H54 (cell line): ENCODE measurements at regions not wholly inside any gene's neighbourhood (a gene's known extent, or its start where the extent isn't known, plus 50 kb on each side); places are given as distances from the start of the nearest gene placed in this dataset.

Source experiments
- DNase-seq: peaks from one replicate; pipeline ENCODE4 v3.0.0; 2011; ENCODE audit warnings: low spot score, mixed read lengths; ENCODE audit not compliant: insufficient read length
- FAIRE-seq: peaks from 3 replicates; lab custom pipeline; 2011; peaks lifted over from hg19 to GRCh38; lab: Jason Lieb, UNC
- POLR2A ChIP-seq: IDR thresholded peaks from 2 replicates; pipeline ENCODE4 v1.6.1; 2011; ENCODE audit warnings: low read depth, mild to moderate bottlenecking, low read length

DNA sequence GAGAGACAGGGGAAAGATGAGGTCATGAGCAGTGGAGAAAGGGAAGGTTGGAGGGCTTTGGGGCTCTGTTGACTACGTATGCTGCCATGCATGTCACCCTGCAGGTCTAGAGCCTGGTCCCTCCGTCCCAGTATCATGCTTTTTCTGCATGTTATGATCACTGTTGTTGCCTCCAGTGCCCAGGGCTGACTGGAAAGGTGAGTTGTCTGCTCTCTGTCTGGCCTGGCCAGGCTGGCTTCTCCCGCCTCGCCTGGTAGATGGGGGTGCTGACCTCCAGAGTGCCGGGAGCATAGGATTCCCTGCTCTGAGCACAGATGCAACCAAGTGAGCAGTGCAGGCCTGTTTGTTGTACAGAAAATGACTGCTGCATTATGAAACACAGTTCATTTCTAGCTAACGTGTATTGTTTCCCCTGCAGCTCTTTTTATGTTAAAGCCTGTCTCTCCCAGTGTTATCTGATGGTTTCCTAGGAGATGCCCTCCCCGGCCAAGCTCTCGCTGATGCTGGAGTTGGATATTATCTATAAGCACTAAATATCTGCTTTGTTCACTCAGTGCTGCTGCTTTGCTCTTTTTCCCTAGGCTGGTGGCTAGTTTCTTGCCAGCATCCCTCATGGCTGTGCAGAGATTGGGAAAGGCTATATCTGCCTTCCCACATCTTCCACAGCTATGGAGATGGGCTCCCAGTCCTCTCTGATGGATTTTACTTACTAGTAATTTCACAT lies 158.2 kb downstream of the TDRD15 start:
- no peak for FAIRE-seq

GRCh38 chr2:21282515-21282898 lies 158.7 kb downstream of the TDRD15 start:
- FAIRE-seq = no peak
- no peak for TF ChIP-seq POLR2A
- no peak for DNase-seq

More for the DNA sequence above, 158.2 kb downstream of the TDRD15 start:
- no peak for DNase-seq
- TF ChIP-seq POLR2A = no peak

GRCh38 chr2:21288299-21288698 lies 164.5 kb downstream of the TDRD15 start:
- DNase-seq = no peak
- FAIRE-seq = no peak
- no peak for TF ChIP-seq POLR2A

- no peak for TF ChIP-seq POLR2A
- no peak for FAIRE-seq
- DNase-seq = no peak
Observed at GRCh38 chr2:21288739-21289520, 165.2 kb downstream of the TDRD15 start.

- DNase-seq (no peak), FAIRE-seq (no peak)
- TF ChIP-seq POLR2A = no peak
Observed at GRCh38 chr2:21289551-21289950, 165.8 kb downstream of the TDRD15 start.

- FAIRE-seq = no peak
- no peak for TF ChIP-seq POLR2A
- no peak for DNase-seq
Observed at GRCh38 chr2:21289989-21290388, 166.2 kb downstream of the TDRD15 start.

- no peak for FAIRE-seq
- no peak for TF ChIP-seq POLR2A
Observed at GRCh38 chr2:21291426-21291825, 167.7 kb downstream of the TDRD15 start.

DNA sequence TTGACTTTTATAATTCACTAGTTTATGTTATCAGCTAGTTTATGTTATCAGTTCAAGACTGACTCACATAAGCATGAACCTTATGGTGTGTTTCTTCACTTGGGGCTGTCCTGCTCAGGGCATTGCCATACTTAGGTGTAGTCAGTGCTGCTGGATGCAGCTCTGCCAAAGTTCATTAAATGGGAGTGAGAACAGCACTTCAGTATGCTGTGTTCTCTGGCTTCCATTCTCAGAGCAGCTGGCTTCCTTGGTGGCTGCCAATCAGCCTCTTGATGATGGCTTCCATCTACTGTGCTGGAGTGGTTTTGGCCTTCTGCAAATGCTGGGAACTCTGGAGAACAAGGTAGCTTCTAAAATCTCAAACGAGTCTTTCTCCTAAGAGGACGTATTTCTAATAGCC lies 170.7 kb downstream of the TDRD15 start:
- no peak for TF ChIP-seq POLR2A
- DNase-seq = no peak
- FAIRE-seq = no peak

More at GRCh38 chr2:21291426-21291825, 167.7 kb downstream of the TDRD15 start:
- DNase-seq = no peak

DNA sequence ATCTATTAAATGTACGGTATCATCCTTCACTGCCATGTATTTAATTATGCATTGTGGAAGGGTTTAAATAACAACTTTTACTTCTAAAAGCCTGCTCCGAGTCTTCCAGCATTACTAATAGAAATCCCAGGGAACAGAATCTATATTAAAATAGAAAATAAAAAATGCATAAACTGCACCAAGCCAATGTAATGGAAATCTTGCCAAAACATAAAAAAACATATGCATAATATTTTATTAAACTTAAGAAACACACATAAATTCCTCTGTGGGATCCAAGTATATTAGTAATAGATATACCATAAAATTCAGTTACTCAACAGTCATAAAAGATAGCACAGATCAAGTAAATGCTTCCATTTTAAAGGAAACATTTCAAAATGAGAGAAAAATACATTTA lies 175.6 kb downstream of the TDRD15 start:
- DNase-seq = no peak
- no peak for FAIRE-seq
- TF ChIP-seq POLR2A = no peak

DNA sequence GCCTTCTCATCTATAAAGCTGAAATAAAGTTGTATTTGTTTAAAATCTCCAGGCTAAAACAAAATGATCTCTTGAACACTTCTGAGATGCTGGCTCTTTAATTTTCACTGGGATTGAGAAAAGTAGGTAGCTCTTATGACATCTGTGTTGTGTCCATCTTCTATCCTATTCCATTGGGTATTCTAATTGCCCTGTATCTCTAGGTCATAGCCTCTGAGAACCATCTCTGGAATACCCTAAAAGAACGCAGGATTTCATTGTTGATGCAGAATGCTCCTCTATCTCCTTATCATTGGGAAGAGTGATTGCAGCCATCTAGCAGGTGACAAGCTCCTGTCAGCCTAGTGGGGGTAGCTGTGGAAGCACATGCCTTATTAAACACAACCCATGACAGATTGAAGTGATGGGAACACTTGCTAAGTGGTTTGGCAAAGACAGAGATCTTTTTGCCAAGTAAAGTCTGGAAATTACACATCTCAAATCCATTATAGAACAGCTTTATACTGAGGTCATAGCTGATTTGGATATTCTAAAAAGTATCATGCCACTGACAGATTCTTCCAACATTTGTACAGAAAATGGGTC lies 178.2 kb downstream of the TDRD15 start:
- FAIRE-seq (no peak), DNase-seq (no peak)
- no peak for TF ChIP-seq POLR2A

DNA sequence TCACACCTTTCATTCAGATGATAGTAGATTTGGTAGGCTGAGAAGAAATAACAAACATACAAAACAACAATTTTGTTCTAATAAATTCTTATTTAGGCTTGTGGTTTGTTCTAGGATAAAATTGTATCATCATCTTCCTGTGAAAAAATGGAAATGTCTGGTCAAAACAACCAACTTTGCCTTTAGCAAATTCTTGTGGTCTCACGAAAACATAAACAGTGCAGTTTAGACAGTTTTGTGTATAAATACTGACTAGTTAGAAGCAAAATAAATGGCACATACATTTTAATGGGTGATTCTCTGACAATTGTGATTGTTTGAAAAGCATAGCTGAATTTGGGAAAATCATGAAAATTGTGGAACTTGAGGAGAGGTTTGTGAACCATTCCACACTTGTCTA lies 180.1 kb downstream of the TDRD15 start:
- FAIRE-seq = no peak
- TF ChIP-seq POLR2A = no peak
- DNase-seq = no peak

- no peak for TF ChIP-seq POLR2A
- DNase-seq = no peak
- no peak for FAIRE-seq
Observed at GRCh38 chr2:21305581-21305980, 181.8 kb downstream of the TDRD15 start.

- no peak for TF ChIP-seq POLR2A
- no peak for DNase-seq
- no peak for FAIRE-seq
Observed at GRCh38 chr2:21306235-21306634, 182.5 kb downstream of the TDRD15 start.

DNA sequence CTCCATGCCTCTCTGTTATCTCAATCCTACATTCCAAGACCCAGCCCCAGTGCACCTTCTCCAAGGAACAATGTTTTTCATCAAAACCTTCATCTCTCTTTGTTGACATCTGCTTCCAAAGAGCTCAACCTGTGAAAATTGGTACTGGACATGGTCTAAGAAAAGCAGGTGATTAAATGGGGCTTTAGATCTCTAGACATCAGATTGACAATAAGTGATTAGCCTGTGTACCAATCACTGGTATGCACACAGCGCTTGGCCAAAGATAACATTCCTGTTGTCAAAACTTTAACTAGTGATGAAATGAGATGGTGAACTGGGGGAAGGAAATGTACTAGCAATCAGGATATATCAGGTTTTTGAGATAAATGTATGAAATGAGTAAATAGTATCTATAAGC lies 183.3 kb downstream of the TDRD15 start:
- FAIRE-seq = no peak

More for the DNA sequence above, 183.3 kb downstream of the TDRD15 start:
- no peak for DNase-seq
- no peak for TF ChIP-seq POLR2A
